Skeletal muscle tissue (tissue), 3 donors: ENCODE measurements at regions not wholly inside any gene's neighbourhood (a gene's known extent, or its start where the extent isn't known, plus 50 kb on each side); places are given as distances from the start of the nearest gene placed in this dataset.

Source experiments
- H3K27ac ChIP-seq: one replicate; pipeline ENCODE4 v1.7.0; 2013; ENCODE audit warnings: mild to moderate bottlenecking, low read depth, low read length, inconsistent platforms
- H3K27me3 ChIP-seq, 3 donors: one replicate each; pipeline ENCODE4 v1.7.0; 2013; ENCODE audit warnings: low read length in 3 of 3; ENCODE audit not compliant: control insufficient read depth in 3 of 3, insufficient read depth in 3 of 3
- H3K36me3 ChIP-seq, 3 donors: one replicate each; pipeline ENCODE4 v1.7.0; 2013; ENCODE audit warnings: low read length in 3 of 3; ENCODE audit not compliant: control insufficient read depth in 3 of 3, insufficient read depth in 3 of 3
- H3K4me1 ChIP-seq, 3 donors: one replicate each; pipeline ENCODE4 v1.7.0; 2013; ENCODE audit warnings: low read length in 3 of 3, mild to moderate bottlenecking in 3 of 3; ENCODE audit not compliant: control insufficient read depth in 3 of 3, insufficient read depth in 3 of 3
- H3K4me3 ChIP-seq, 3 donors: one replicate each; pipeline ENCODE4 v1.7.0; 2013; ENCODE audit warnings: low read length in 3 of 3
- H3K9ac ChIP-seq, 3 donors: one replicate each; pipeline ENCODE4 v1.7.0; 2013; ENCODE audit warnings: low read length in 3 of 3, mild to moderate bottlenecking in 3 of 3, moderate library complexity in 2 of 3, low read depth in 1 of 3
- H3K9me3 ChIP-seq, 3 donors: one replicate each; pipeline ENCODE4 v1.7.0; 2013; ENCODE audit warnings: low read length in 3 of 3; ENCODE audit not compliant: control insufficient read depth in 3 of 3
- donor health status: Osteomylitis.

DNA sequence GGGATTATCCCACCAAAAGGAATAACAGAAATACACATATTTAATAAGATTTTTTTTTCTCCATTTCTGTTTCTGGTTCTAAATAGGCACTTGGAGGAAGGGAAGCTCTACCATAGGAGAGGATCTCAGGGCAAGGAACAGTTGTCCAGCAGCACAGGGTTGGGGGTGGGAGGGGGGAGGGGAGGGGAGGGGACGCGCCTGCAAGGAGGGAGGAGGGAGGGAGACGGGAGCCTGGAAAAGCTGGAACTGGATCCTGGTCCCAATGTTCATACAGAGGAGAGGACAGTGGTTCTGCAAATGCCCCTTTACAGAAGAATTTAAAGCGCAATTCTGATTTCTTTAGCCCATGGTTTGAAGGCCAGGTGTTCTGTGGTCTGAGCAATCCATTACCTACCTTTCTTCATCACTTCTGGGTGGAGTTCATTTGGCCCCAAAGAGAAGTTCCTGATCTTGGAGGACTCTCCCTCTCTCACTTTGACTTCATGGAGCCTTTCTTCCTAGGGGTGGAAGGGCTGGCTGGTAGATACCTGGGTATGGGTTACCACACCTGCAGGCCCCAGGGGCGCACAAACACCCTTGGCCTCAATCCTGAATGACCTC lies 348.9 kb upstream of the NCAM1 start:
- Histone ChIP-seq H3K27me3 (no peaks in the 10 kb centered on the region), H3K36me3 (no peaks in the 10 kb centered on the region), H3K4me3 (no peak overlapping the region), H3K4me1 (peaks cover 17 to 23% (median 23%) of the 10 kb centered on the region in 3 donors), H3K9ac (no peak overlapping the region), H3K27ac (no peak overlapping the region), H3K9me3 (no peaks in the 10 kb centered on the region)

DNA sequence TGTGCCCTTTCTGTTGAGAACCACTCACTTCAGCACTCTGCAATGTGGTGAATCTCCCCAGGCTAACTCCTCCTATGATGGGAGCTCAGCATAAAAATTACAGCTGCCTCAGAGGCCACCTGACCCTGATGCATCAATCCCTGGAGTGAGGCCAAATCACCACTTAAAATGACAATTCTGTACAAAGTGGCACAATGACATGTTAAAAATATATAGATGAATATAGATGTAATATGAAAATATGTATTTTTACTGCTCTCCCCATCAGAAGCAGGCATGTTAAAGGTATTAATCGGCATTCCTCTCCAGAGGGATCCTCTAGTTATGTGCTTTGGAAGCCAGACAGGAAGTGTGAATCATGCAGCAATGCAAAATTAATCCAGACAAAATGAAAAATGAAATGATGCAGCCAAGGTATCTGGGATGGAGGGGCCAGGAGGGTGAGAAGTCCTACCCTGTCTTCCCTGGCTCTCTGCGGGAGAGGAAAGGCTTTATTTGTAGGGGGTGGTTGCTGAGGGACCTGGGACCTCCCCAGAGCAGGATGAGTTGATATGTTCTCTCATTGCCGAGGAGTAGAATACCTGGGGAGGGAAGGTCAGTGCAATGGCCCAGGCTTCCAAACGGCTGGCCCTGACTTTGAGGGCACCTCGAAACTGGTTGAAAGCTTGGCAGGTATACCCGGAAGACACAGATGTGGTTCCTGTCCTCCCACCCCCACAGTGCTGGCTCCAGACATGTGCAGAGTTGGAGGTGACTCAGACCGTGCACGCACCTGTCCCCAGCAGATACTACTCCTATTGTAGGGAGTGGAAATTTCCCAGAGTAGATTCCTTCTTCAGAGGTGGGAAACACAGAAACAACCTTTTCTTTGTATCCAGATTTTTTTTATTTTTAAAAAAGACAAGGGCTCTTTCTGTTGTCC lies 347.9 kb upstream of the NCAM1 start:
- no peaks in the 10 kb centered on the region for H3K9me3 ChIP-seq
- no peak overlapping the region for H3K9ac ChIP-seq
- no peaks in the 10 kb centered on the region for H3K27me3 ChIP-seq
- no peaks in the 10 kb centered on the region for H3K36me3 ChIP-seq
- no peak overlapping the region for H3K4me3 ChIP-seq
- H3K27ac ChIP-seq = no peak overlapping the region
- H3K4me1 ChIP-seq = peaks cover 17 to 23% (median 23%) of the 10 kb centered on the region in 3 donors

DNA sequence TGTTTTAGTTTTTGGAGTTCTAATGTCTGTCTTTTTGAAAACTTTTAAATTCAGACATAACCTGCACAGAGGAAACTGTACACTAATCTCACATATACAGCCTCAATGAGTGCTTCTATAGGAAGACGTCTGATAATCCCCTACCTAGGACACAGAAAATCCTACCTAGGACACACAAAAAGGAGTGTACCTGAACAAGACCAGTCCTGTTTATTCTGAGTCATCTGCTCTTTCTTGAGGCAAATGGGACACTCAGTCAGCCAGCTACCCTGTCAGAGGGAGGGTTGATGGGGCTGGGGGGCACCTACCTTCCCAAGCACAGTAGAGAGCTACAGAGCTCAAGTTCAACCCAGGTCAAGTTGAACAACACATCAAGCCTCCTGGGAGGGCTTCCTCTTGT lies 346.6 kb upstream of the NCAM1 start:
- no peak overlapping the region for H3K9ac ChIP-seq
- no peak overlapping the region for H3K27ac ChIP-seq
- H3K36me3 ChIP-seq = no peaks in the 10 kb centered on the region
- no peaks in the 10 kb centered on the region for H3K9me3 ChIP-seq
- H3K27me3 ChIP-seq = no peaks in the 10 kb centered on the region
- H3K4me1 ChIP-seq = peaks cover 17 to 23% (median 23%) of the 10 kb centered on the region in 3 donors
- H3K4me3 ChIP-seq = no peak overlapping the region

DNA sequence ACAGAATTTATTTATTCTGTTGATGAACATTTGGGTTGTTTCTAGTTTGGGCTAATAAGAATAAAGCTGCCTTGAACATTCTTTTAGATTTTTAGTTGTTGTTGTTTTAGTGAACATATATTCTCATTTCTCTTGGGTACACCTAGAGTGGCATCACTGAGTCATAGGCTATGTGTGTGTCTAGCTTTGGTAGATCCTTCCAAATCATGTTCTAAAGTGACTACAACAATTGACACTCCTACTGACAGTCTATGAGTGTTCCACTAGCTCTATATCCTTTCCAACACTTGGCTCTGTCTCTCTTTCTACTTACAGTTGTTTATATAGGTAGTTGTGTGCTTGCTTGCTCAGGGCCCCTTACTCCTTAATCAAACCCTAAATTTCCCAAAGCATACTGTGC lies 346.0 kb upstream of the NCAM1 start:
- H3K4me1 ChIP-seq = peaks cover 17 to 23% (median 23%) of the 10 kb centered on the region in 3 donors
- no peak overlapping the region for H3K9ac ChIP-seq
- H3K27me3 ChIP-seq = no peaks in the 10 kb centered on the region
- no peaks in the 10 kb centered on the region for H3K36me3 ChIP-seq
- H3K27ac ChIP-seq = no peak overlapping the region
- no peak overlapping the region for H3K4me3 ChIP-seq
- no peaks in the 10 kb centered on the region for H3K9me3 ChIP-seq

DNA sequence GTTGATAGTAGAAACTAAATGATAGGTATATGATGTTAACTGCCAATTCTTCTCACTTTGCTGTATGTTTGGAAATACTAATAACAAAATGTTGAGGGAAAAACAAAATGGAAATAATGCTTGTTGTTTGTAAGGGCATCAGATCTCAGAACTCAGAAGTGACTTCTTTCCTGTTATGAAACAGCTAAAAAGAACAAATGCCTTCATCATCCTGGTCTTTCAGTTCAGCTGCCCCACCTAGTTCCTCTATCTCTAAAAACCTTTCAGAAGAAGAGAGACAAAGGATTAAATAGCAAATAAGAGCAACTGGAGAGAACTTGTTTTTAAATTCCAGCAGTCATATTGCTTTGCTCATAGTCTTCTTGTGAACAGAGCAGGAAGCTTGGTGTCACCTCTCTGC lies 345.3 kb upstream of the NCAM1 start:
- H3K9me3 ChIP-seq = no peaks in the 10 kb centered on the region
- H3K4me3 ChIP-seq = no peak overlapping the region
- no peak overlapping the region for H3K27ac ChIP-seq
- no peak overlapping the region for H3K9ac ChIP-seq
- peaks cover 15 to 21% (median 19%) of the 10 kb centered on the region in 3 donors for H3K4me1 ChIP-seq
- no peaks in the 10 kb centered on the region for H3K27me3 ChIP-seq
- no peaks in the 10 kb centered on the region for H3K36me3 ChIP-seq

DNA sequence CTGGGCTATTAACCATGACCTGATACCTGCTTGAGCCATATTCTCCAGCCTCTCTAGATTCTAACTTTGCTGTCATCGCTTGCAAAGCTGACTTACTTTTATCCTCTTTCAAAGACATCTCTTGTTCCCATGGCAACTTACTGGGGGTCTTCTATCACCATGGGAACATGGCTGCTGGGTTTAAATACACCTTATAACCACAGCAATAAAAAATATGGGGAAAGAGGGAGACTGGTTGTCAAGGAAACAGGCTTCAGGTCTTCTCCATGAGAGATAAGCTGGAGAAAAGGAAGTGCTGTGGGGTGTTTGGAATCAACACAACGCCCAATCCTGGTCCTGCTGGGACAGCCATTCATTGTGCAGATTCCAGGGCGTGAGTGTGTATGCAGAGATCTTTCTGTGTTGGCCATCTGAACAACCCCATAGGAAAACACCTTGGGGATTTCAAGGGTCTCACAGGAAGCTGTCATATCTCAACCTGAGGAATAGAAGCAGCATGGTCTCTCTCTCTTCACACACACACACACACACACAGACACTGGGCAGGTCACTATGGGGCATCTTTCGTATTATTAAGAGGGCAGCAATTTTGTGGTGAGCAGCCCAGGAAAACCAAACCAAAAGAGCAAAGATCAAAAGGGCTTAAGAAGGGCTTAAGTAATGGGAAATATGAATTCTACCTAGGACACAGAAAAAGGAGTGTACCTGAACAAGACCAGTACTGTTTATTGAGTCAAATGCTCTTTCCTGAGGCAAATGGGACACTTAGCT lies 344.7 kb upstream of the NCAM1 start:
- no peak overlapping the region for H3K9ac ChIP-seq
- H3K4me3 ChIP-seq = no peak overlapping the region
- H3K36me3 ChIP-seq = no peaks in the 10 kb centered on the region
- no peaks in the 10 kb centered on the region for H3K9me3 ChIP-seq
- peaks cover 10 to 14% (median 13%) of the 10 kb centered on the region in 3 donors for H3K4me1 ChIP-seq
- H3K27me3 ChIP-seq = no peaks in the 10 kb centered on the region
- H3K27ac ChIP-seq = no peak overlapping the region

DNA sequence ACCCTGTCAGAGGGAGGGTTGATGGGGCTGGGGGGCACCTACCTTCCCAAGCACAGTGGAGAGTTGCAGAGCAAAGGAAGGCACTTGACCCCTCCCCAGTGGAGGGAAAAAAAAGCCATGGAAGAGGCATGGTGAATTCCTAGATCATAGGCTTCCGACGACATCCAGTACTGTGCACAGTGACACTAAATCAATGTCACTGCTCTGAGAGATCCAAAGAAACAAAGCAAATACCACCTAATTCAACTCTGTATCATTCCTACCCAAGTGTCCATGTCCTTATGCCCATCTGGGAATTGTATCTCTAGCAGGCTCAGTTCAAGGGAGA lies 344.2 kb upstream of the NCAM1 start:
- Histone ChIP-seq H3K4me3 (no peak overlapping the region), H3K36me3 (no peaks in the 10 kb centered on the region), H3K27ac (no peak overlapping the region), H3K9ac (no peak overlapping the region), H3K9me3 (no peaks in the 10 kb centered on the region), H3K4me1 (peaks cover 6 to 10% (median 9%) of the 10 kb centered on the region in 3 donors), H3K27me3 (no peaks in the 10 kb centered on the region)

DNA sequence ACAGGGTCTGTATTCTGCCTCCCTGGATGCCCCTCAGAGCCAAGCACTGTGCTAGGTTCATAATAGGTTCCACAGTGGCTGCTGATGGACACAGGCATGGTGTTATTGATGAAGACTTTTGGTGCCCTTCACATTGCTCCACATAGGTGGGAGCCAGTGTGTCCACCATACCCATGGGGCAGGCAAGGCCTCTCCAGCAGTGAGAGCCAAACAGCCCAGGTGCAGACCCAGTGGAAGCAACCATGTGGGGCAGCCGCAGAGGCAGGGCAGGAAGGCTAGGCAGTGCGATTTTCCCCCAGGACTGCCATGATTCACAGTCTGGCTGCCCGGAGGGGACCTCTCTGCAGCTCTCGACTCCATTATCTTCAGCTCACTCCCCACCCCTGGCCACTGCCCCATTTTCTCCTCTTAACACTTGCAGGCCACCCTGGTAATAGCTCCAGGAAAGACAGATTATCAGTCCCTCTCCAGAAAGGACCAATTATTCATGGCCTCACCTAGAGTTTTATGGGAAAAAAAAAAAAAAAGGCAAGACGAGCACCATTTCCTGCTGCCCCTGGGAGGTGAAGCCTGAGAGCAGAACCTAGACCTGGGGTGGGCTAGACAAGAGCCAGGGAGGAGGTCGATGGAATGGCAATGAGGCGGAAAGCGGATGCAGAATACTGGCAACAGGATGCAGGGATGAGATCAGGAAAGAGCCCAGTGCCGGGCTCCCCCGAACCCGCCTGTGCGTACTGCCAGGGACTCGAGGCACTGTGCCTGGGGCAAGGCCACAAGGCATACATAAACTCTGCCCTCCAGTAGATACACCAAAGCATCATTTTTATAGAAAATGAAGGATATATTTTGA lies 343.0 kb upstream of the NCAM1 start:
- Histone ChIP-seq H3K27ac (no peak overlapping the region), H3K9me3 (no peaks in the 10 kb centered on the region), H3K9ac (no peak overlapping the region), H3K27me3 (no peaks in the 10 kb centered on the region), H3K36me3 (no peaks in the 10 kb centered on the region), H3K4me3 (no peak overlapping the region), H3K4me1 (peaks cover 0 to 5% (median 4%) of the 10 kb centered on the region in 3 donors)

DNA sequence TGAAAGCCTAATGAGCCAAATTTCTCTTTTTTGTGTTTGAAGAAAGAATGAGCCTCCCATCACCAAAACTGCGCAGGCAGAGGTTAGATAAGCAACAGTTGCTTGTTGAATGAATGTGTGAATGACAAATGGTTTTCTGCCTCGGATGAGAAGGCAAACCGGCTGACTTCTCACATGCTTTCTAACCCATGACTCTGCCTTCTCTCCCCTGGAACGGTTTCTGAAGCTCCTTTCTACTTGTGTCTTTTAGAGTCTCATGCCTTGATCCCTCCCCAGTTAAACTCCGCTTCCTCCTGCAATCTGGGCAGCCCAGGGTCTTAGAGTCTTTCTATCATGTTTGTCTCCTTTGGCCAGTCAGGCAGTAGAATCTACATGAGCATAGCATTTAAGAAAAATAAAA lies 342.1 kb upstream of the NCAM1 start:
- H3K4me1 ChIP-seq = no peaks in the 10 kb centered on the region
- H3K9ac ChIP-seq = no peak overlapping the region
- H3K27ac ChIP-seq = no peak overlapping the region
- no peak overlapping the region for H3K4me3 ChIP-seq
- H3K27me3 ChIP-seq = no peaks in the 10 kb centered on the region
- no peaks in the 10 kb centered on the region for H3K36me3 ChIP-seq
- no peaks in the 10 kb centered on the region for H3K9me3 ChIP-seq
